Chondrocyte (in vitro differentiated cells): ENCODE measurements at regions not wholly inside any gene's neighbourhood (a gene's known extent, or its start where the extent isn't known, plus 50 kb on each side); places are given as distances from the start of the nearest gene placed in this dataset.
"Not testable (repeated sequence)": the region's sequence is repeated elsewhere in the genome, so short reads cannot be mapped to it uniquely, and the experiment has no call there.

Experiments used
- DNase-seq: peaks from one replicate; pipeline ENCODE4 v3.0.0; 2021; ENCODE audit warnings: mixed read lengths, low spot score
- H3K27ac Mint-ChIP-seq: one replicate; pipeline ENCODE4 v1.8.0; 2021; ENCODE audit warnings: mild to moderate bottlenecking, moderate library complexity, mixed read lengths; ENCODE audit not compliant: unreplicated experiment
- H3K27me3 Mint-ChIP-seq: 2 replicates; pipeline ENCODE4 v1.8.0; 2021; ENCODE audit warnings: low read depth, mixed read lengths
- H3K36me3 Mint-ChIP-seq: 2 replicates; pipeline ENCODE4 v1.8.0; 2021; ENCODE audit warnings: low read depth, mixed read lengths
- H3K4me1 Mint-ChIP-seq: 2 replicates; pipeline ENCODE4 v1.8.0; 2021; ENCODE audit warnings: low read depth, mild to moderate bottlenecking, mixed read lengths
- H3K4me3 Mint-ChIP-seq: one replicate; pipeline ENCODE4 v1.8.0; 2021; ENCODE audit warnings: mild to moderate bottlenecking, moderate library complexity, mixed read lengths; ENCODE audit not compliant: unreplicated experiment
- H3K9me3 Mint-ChIP-seq: 2 replicates; pipeline ENCODE4 v1.8.0; 2021; ENCODE audit warnings: low read depth, mixed read lengths
- CTCF ChIP-seq: fragments of 200-600 bp; sonication (generic); IDR thresholded peaks from 2 replicates; pipeline ENCODE4 v1.5.0; 2021; ENCODE audit warnings: antibody characterized with exemption, mild to moderate bottlenecking, moderate library complexity

- H3K4me3 Mint-ChIP-seq = no peak overlapping the region
- H3K36me3 Mint-ChIP-seq = no peaks in the 10 kb centered on the region
- peaks cover 10% of the 10 kb centered on the region for H3K27me3 Mint-ChIP-seq
- DNase-seq = no peak
- H3K4me1 Mint-ChIP-seq = no peaks in the 10 kb centered on the region
- TF ChIP-seq CTCF = no peak
- no peak overlapping the region for H3K27ac Mint-ChIP-seq
- peaks cover 4% of the 10 kb centered on the region for H3K9me3 Mint-ChIP-seq
Measured at GRCh38 chrX:52585892-52586291, 68.8 kb downstream of the SSX7 start.

GRCh38 chrX:52577464-52578173 lies 60.8 kb upstream of the XAGE1B start:
- H3K27me3 Mint-ChIP-seq = peaks cover 1% of the 10 kb centered on the region
- no peak for DNase-seq
- no peak overlapping the region for H3K4me3 Mint-ChIP-seq
- no peak overlapping the region for H3K27ac Mint-ChIP-seq
- H3K36me3 Mint-ChIP-seq = no peaks in the 10 kb centered on the region
- no peak for TF ChIP-seq CTCF
- peaks cover 3% of the 10 kb centered on the region for H3K9me3 Mint-ChIP-seq
- H3K4me1 Mint-ChIP-seq = peaks cover 3% of the 10 kb centered on the region

- H3K4me1 Mint-ChIP-seq = peaks cover 3% of the 10 kb centered on the region
- H3K27me3 Mint-ChIP-seq = peaks cover 1% of the 10 kb centered on the region
- H3K9me3 Mint-ChIP-seq = peaks cover 3% of the 10 kb centered on the region
- H3K36me3 Mint-ChIP-seq = no peaks in the 10 kb centered on the region
- H3K4me3 Mint-ChIP-seq = no peak overlapping the region
- H3K27ac Mint-ChIP-seq = no peak overlapping the region
- TF ChIP-seq CTCF = no peak
- no peak for DNase-seq
Measured at GRCh38 chrX:52576946-52577345, 60.1 kb upstream of the XAGE1B start.

- no peak overlapping the region for H3K4me3 Mint-ChIP-seq
- no peaks in the 10 kb centered on the region for H3K36me3 Mint-ChIP-seq
- peaks cover 3% of the 10 kb centered on the region for H3K4me1 Mint-ChIP-seq
- no peak overlapping the region for H3K27ac Mint-ChIP-seq
- TF ChIP-seq CTCF = no peak
- peaks cover 3% of the 10 kb centered on the region for H3K9me3 Mint-ChIP-seq
- peaks cover 1% of the 10 kb centered on the region for H3K27me3 Mint-ChIP-seq
- no peak for DNase-seq
Measured at GRCh38 chrX:52576474-52576873, 59.6 kb upstream of the XAGE1B start.

GRCh38 chrX:52574416-52575275 lies 57.8 kb upstream of the XAGE1B start:
- Mint-ChIP-seq H3K4me3 (peak overlapping the region; percentile 14), H3K27ac (no peak overlapping the region), H3K36me3 (no peaks in the 10 kb centered on the region), H3K4me1 (peaks cover 3% of the 10 kb centered on the region), H3K9me3 (peaks cover under 1% of the 10 kb centered on the region), H3K27me3 (peaks cover 1% of the 10 kb centered on the region)
- peak; percentile 81 for TF ChIP-seq CTCF
- no peak for DNase-seq

- H3K4me3 Mint-ChIP-seq, H3K27me3 Mint-ChIP-seq, H3K36me3 Mint-ChIP-seq, DNase-seq, H3K9me3 Mint-ChIP-seq, H3K4me1 Mint-ChIP-seq, H3K27ac Mint-ChIP-seq: not testable (repeated sequence)
Measured at GRCh38 chrX:52568146-52568545, 51.3 kb upstream of the XAGE1B start.
